ENCODE measurements at regions not wholly inside any gene's neighbourhood (a gene's known extent, or its start where the extent isn't known, plus 50 kb on each side); places are given as distances from the start of the nearest gene placed in this dataset.
A peak's percentile ranks its signal among the peaks of the same experiment; 100 is the strongest.

DNA sequence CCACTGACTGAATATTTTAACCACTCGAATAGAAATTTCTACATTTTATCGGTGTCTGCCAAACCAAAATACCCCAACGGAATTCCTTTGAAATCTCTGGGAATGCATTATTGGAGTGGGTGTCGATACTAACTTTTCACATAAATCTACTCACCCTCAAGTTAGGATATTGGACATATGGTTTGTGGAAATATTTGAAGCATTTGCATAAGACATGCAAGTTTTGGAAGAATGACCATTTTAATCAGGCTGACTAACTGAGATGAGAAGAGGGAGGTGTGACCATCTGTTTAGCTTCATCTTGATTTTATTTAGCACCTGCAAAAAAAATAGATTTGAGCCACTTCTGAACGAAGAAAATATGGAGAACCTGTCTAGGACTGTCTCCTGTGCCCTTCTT is 61.2 kb downstream of the KLF6 start:
- TF ChIP-seq GATA2 (IDR thresholded peaks at IDR 0.05; ENCODE audit: low read depth, low read length) (no peak), GATA3 (IDR thresholded peaks at IDR 0.05; ENCODE audit: low read depth, low read length) (no peak)

- no peak for TF ChIP-seq GATA2 (IDR thresholded peaks at IDR 0.05; ENCODE audit: low read depth, low read length)
- TF ChIP-seq GATA3 (IDR thresholded peaks at IDR 0.05; ENCODE audit: low read depth, low read length): no peak
These were observed 64.6 kb downstream of the KLF6 start for GRCh38 chr10:3720228-3721019.

DNA sequence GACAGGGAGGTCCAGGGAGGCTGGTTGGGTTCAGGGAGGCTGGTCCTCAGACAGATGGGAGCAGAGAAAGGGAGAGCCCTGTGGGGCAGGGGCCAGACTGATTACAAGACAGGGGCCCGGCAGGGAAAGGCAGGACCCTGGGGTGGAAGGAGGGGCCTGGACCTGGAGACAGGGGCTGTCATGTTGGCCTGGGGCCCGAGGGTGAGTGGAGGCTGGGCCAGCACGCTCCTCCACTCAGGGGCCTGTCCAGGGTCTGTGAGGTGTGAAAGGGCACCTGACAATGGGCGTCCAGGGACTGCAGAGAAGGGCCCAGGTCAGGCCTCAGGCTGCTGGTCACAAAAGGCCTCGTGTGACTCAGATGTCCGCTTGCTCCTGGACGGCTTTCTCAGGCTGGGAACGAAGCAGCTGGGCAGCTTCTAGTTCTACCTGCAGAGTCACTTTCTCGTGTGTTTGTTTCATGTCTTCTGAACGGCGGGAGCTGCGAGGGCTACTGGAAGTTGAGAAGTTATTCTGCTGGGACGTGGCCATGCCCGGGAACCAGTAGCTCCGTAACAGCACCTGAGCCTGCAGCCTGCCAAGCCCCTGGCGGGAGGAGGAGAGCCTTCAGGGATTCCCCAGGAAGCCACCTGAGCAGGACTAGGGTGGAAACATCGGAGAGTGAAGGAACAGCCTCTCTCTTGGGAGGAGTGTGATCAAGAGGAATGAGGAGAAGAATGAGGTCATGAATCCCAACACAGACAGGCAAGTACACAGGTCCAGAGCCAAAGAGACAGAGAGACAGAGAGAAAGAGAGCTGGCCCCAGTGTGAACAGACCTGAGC is 65.8 kb downstream of the KLF6 start:
- TF ChIP-seq GATA3 (IDR thresholded peaks at IDR 0.05; ENCODE audit: low read depth, low read length): no peak
- TF ChIP-seq GATA2 (IDR thresholded peaks at IDR 0.05; ENCODE audit: low read depth, low read length): no peak

DNA sequence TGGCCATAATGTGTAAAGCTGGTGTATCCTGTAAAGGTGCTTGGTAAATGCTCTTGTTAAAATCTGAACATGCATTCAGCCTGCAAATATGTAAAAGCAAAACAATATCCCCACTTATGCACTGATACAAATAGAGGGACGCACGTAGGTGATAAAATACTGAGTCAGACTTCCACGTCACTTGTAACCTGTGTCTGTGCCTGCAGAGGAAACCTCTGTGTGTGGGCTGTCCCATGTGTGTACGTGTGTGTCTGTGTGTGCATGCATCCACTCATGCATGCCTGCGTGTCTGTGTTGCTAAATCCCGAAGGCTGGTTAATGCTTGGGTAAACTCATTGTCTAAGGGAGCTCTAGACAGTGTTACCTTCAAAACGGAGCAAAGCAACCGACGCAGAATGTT is 68.9 kb downstream of the KLF6 start:
- TF ChIP-seq GATA2 (IDR thresholded peaks at IDR 0.05; ENCODE audit: low read depth, low read length): no peak
- no peak for TF ChIP-seq GATA3 (IDR thresholded peaks at IDR 0.05; ENCODE audit: low read depth, low read length)

DNA sequence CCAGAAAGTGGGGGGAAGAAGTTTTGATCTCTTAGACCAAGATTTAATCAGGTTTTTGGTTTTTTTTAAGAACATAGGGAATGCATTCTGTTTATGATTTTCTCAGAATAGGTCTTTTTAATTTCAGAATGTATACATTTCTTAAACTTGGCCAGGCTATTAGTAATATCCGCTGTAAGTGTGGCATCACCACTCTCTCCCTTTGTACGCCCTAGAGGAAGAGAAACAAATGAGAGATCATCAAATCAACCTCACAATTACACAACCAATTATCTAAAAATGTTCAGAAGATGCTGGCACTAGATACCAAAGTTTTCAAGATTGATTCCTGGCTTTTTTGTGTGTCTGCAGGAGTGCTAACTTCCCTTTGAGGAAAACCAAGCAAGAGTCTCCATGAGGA is 70.0 kb downstream of the KLF6 start:
- no peak for TF ChIP-seq GATA3 (IDR thresholded peaks at IDR 0.05; ENCODE audit: low read depth, low read length)
- no peak for TF ChIP-seq GATA2 (IDR thresholded peaks at IDR 0.05; ENCODE audit: low read depth, low read length)

GRCh38 chr10:3714531-3714930 is 70.5 kb downstream of the KLF6 start:
- no peak for TF ChIP-seq GATA3 (IDR thresholded peaks at IDR 0.05; ENCODE audit: low read depth, low read length)
- no peak for TF ChIP-seq GATA2 (IDR thresholded peaks at IDR 0.05; ENCODE audit: low read depth, low read length)

DNA sequence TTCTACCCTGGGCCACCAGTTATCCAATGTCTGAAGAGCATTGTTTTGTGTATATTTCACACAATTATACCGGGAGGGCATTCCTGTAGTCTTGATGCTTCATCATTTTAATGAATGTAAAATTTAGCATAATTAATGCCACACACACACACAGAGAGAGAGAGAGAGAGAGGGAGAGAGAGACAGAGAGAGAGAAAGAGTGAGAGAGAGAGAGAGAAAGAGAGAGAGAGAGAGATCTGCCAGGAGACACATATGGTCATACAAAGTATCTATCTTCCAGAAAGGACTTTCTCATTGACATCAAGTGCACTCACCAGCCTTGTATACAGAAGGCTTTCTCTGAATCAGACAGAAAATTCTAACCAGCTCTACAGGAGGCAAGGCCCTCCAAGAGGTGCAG is 72.3 kb downstream of the KLF6 start:
- TF ChIP-seq GATA3 (IDR thresholded peaks at IDR 0.05; ENCODE audit: low read depth, low read length): no peak
- TF ChIP-seq GATA2 (IDR thresholded peaks at IDR 0.05; ENCODE audit: low read depth, low read length): no peak

DNA sequence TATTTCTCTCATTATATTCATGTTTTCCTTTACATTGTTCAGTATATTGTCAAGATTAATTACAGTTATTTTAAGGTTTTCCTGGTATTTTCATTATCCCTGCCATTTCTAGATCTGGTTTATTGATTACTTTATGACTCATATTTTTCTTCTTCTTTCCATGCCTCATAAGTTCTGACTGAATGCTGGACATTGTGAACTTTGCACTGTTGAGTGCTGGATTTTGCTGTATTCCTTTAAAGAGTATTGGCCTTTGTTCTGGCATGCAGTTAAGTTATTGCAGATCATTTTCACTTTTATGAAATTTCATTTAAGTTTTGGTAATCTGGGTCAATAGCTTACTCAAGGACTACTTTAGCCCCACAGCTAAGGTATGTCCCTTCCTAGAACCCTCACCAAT is 73.1 kb downstream of the KLF6 start:
- TF ChIP-seq GATA2 (IDR thresholded peaks at IDR 0.05; ENCODE audit: low read depth, low read length) (no peak), GATA3 (IDR thresholded peaks at IDR 0.05; ENCODE audit: low read depth, low read length) (no peak)

DNA sequence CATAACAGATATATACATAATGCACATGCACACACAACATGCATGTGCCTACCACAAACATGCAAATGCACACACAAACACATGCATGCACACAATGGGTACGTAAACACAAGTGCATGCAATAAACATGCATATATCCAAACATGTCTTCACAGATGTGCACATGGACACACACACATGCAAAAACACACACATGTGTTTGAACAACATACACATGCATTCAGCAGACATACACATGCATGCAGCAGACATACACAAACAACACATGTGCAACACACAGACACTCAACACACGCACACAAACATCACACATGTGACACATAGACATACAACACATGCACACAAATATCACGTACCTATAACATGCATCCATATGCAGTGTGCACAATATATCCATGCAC is 74.2 kb downstream of the KLF6 start:
- no peak for TF ChIP-seq GATA3 (IDR thresholded peaks at IDR 0.05; ENCODE audit: low read depth, low read length)
- TF ChIP-seq GATA2 (IDR thresholded peaks at IDR 0.05; ENCODE audit: low read depth, low read length): no peak

GRCh38 chr10:3709456-3710060 is 75.5 kb downstream of the KLF6 start:
- TF ChIP-seq GATA2 (IDR thresholded peaks at IDR 0.05; ENCODE audit: low read depth, low read length): no peak
- TF ChIP-seq GATA3 (IDR thresholded peaks at IDR 0.05; ENCODE audit: low read depth, low read length): no peak

DNA sequence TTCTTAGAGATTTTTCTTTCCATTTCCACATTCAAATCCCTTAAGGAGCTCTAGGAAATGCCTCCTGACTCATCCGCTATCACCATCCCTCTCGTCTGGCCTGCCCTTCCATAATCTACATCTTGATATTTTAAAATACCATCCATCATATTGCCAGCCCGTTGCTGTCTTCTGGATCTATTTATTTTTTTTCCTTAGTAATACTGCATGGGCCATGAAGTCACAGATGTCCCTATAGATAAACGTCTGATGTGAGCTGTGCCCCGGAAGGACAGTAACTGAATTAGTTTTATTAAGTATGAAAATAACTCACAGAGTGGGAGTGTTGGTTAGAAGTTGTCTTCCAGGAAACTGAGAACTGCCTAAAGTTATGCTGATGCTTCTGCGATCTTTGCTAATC is 76.2 kb downstream of the KLF6 start:
- TF ChIP-seq GATA3 (IDR thresholded peaks at IDR 0.05; ENCODE audit: low read depth, low read length): no peak
- TF ChIP-seq GATA2 (IDR thresholded peaks at IDR 0.05; ENCODE audit: low read depth, low read length): peak; percentile 62

DNA sequence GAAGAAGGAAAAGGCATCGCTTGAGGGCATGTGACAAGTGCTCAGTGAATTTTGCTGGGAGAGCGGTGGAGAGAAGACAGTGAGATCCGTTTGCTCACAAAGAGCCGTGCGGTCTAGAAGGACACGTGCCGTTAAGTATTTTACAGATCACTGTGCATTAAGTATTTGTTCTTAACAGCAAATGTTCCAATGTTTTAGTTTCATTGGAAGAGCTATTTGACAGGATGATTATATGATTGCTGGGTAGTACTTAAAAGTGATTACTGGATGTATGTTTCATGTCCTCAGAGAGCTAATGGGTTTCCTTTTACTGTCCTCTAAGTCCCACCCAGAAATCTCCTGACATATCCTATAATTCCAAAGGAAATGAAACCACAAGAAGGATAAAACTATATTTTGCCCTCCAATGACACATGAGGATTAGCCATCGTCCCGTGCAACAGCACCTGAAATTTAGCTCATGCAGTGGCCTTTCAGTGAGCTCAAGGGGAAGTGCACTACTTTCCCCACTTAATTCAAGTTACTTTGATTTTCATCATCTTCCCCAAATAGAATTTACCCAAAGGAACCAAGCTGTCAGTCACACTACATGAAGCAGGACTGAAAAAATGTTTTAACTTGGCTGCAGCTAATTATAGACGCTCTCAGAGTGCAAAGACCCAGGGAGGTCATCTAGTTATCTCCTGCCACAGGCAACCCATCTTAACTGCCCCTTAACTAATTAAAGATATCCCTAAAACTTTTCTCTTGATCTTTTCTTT is 80.3 kb downstream of the KLF6 start:
- TF ChIP-seq GATA2 (IDR thresholded peaks at IDR 0.05; ENCODE audit: low read depth, low read length) (no peak), GATA3 (IDR thresholded peaks at IDR 0.05; ENCODE audit: low read depth, low read length) (no peak)

DNA sequence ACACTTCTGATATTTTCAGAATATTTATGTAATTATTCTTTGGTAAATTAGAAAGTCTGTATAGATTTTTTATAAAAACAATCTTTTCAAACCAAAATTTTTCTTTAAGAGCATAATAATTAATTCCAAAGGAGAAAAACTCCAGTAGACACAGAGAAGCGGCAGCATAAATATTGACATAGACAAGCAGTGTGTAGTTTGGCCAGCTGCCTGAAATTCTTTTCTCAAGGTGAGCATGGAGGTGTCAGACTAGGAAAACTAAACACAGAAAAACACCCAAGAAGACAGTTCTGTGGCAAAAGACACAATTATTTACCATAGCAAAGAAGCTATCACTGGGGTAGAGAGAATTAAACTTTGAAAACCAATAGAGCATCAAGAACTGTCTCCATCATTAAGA is 82.4 kb downstream of the KLF6 start:
- no peak for TF ChIP-seq GATA2 (IDR thresholded peaks at IDR 0.05; ENCODE audit: low read depth, low read length)
- no peak for TF ChIP-seq GATA3 (IDR thresholded peaks at IDR 0.05; ENCODE audit: low read depth, low read length)

GRCh38 chr10:3702056-3702546 is 82.9 kb downstream of the KLF6 start:
- TF ChIP-seq GATA2 (IDR thresholded peaks at IDR 0.05; ENCODE audit: low read depth, low read length) (no peak), GATA3 (IDR thresholded peaks at IDR 0.05; ENCODE audit: low read depth, low read length) (no peak)

All from SH-SY5Y (cell line).